Panc1 (cell line): ENCODE measurements at regions not wholly inside any gene's neighbourhood (a gene's known extent, or its start where the extent isn't known, plus 50 kb on each side); places are given as distances from the start of the nearest gene placed in this dataset.
"Not testable (repeated sequence)": the region's sequence is repeated elsewhere in the genome, so short reads cannot be mapped to it uniquely, and the experiment has no call there.

Experiments used
- ATAC-seq: fragments of 200-7000 bp; cut with Tn5 transposase; 2 replicates; pipeline ENCODE4 v1.9.1; 2020; ENCODE audit warnings: mild to moderate bottlenecking, moderate library complexity
- BruUV-seq: library from RNA; stranded (reverse); fragments of 400-500 nt; replicated peaks from 2 replicates; lab custom pipeline; 2021; lab: Mats Ljungman, UMichigan
- CTCF ChIA-PET: fragments of 300-600 bp; sonication (Branson Sonifier 250); formaldehyde crosslinking; loops from one replicate; lab custom pipeline; 2022; ENCODE audit warnings: antibody characterized with exemption; lab: Charles Lee
- POLR2A ChIA-PET: fragments of 300-600 bp; sonication (Branson Sonifier 250); formaldehyde crosslinking; loops from one replicate; lab custom pipeline; 2022; ENCODE audit warnings: antibody characterized with exemption; lab: Charles Lee
- DNase-seq: peaks from one replicate; pipeline ENCODE4 v3.0.0-alpha.2; 2010; ENCODE audit warnings: low read depth, low spot score
- H3K27ac ChIP-seq: 2 replicates; pipeline ENCODE4 v1.5.1; 2011; ENCODE audit warnings: mild to moderate bottlenecking, low read length, inconsistent platforms
- H3K27me3 ChIP-seq: fragments of 200-500 bp; sonication (Bioruptor generic); 2 replicates; pipeline ENCODE4 v1.6.0; 2014; ENCODE audit warnings: low read length, inconsistent platforms; ENCODE audit not compliant: control insufficient read depth, insufficient read depth
- H3K36me3 ChIP-seq: fragments of 200-500 bp; sonication (Bioruptor generic); 2 replicates; pipeline ENCODE4 v1.5.1; 2014; ENCODE audit warnings: inconsistent platforms, mild to moderate bottlenecking, low read length, moderate library complexity; ENCODE audit not compliant: control insufficient read depth, insufficient read depth
- H3K4me1 ChIP-seq: 2 replicates; pipeline ENCODE4 v1.5.1; 2011; ENCODE audit warnings: inconsistent platforms, mild to moderate bottlenecking, low read length, moderate library complexity; ENCODE audit not compliant: control insufficient read depth, insufficient read depth
- H3K4me3 ChIP-seq, 2 experiments: 2 replicates each; pipeline ENCODE4 v1.5.1; 2011 to 2012; ENCODE audit warnings: low read depth in 2 of 2, low read length in 2 of 2, mild to moderate bottlenecking in 2 of 2, inconsistent platforms in 1 of 2, moderate library complexity in 1 of 2
- H3K9me3 ChIP-seq: fragments of 200-500 bp; sonication (Bioruptor generic); 2 replicates; pipeline ENCODE4 v1.5.1; 2014; ENCODE audit warnings: low read depth, mild to moderate bottlenecking, inconsistent platforms, low read length, moderate library complexity; ENCODE audit not compliant: control insufficient read depth, insufficient read depth
- POLR2AphosphoS5 ChIP-seq: IDR thresholded peaks from 2 replicates; pipeline ENCODE4 v1.6.1; 2012; ENCODE audit warnings: mild to moderate bottlenecking, low read depth, low read length, moderate library complexity
- SIN3A ChIP-seq: IDR thresholded peaks from 2 replicates; pipeline ENCODE4 v1.6.1; 2012; ENCODE audit warnings: low read depth, mild to moderate bottlenecking, low read length, moderate library complexity, borderline replicate concordance; ENCODE audit not compliant: insufficient read depth
- TCF7L2 ChIP-seq: IDR thresholded peaks from 2 replicates; pipeline ENCODE4 v1.6.1; 2011; ENCODE audit warnings: mild to moderate bottlenecking, low read depth, low read length, inconsistent platforms
- in situ Hi-C: cut with HindIII; loops from 2 replicates; pipeline ENCODE4 v1.10.0; 2016; ENCODE audit warnings: low sequenced_read_pairs, low pct_unique_long_range_greater_than_20kb
- intact Hi-C: fragments of 100-400 bp; cut with micrococcal nuclease; formaldehyde crosslinking; loops from one replicate; pipeline ENCODE4 v1.10.0; 2022; ENCODE audit not compliant: unreplicated experiment
- TF ChIP-seq, protein P1 (sequence below), 2 experiments: IDR thresholded peaks; 2 replicates each; pipeline ENCODE4 v1.6.1; 2011 to 2012; ENCODE audit warnings: low read depth in 2 of 2, control low read depth in 1 of 2, low read length in 1 of 2, mild to moderate bottlenecking in 1 of 2, moderate library complexity in 1 of 2; ENCODE audit not compliant: insufficient read depth in 1 of 2
- TF ChIP-seq, protein P2 (sequence below): fragments of 450-650 bp; IDR thresholded peaks from 2 replicates; pipeline ENCODE4 v1.5.1; 2017; ENCODE audit warnings: mild to moderate bottlenecking

DNA sequence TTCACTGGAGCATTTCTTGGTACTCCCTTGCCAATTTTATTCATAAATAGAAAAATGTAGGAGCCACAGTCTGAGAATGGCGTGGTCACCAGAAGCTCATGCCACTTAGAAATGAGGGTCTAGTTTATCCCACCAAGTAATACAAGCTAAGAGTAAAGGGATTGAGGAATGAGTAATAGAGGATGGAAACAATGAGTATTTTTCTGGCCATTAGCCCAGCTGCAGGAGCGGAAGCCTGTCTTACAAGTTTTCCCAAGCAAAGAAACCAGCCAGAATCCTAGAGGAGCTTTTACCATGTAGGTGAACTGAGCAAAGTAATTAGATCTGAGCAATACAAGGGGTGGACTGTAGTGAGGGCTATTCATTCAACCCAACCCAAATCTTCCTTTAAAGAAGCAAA is 160.7 kb upstream of the NPY2R start:
- DNase-seq, result no peak
- no TSS peak for BruUV-seq

DNA sequence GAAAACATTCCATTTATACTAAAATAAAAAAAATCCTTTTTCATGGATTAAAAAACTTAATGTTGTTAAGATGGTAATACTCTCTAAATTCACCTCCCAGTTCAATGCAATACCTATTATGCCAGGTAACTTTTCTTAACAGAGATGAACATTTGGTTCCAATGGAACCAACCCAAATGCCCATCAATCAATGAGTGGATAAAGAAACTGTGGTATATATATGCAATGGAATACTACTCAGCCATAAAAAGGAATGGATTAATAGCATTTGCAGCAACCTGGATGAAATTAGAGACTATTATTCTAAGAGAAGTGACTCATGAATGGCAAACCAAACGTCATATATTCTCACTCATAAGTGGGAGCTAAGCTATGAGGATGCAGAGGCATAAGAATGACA is 154.4 kb upstream of the NPY2R start:
- in situ Hi-C loops, intact Hi-C loops, H3K9me3 ChIP-seq, H3K36me3 ChIP-seq, POLR2A ChIA-PET, H3K27me3 ChIP-seq, DNase-seq, ATAC-seq, H3K4me3 ChIP-seq, CTCF ChIA-PET, H3K4me1 ChIP-seq, H3K27ac ChIP-seq, BruUV-seq: not testable (repeated sequence)

More for the DNA sequence above, 160.7 kb upstream of the NPY2R start:
- H3K9me3 ChIP-seq, result no peaks in the 10 kb centered on the region
- TF ChIP-seq, protein P1, sequence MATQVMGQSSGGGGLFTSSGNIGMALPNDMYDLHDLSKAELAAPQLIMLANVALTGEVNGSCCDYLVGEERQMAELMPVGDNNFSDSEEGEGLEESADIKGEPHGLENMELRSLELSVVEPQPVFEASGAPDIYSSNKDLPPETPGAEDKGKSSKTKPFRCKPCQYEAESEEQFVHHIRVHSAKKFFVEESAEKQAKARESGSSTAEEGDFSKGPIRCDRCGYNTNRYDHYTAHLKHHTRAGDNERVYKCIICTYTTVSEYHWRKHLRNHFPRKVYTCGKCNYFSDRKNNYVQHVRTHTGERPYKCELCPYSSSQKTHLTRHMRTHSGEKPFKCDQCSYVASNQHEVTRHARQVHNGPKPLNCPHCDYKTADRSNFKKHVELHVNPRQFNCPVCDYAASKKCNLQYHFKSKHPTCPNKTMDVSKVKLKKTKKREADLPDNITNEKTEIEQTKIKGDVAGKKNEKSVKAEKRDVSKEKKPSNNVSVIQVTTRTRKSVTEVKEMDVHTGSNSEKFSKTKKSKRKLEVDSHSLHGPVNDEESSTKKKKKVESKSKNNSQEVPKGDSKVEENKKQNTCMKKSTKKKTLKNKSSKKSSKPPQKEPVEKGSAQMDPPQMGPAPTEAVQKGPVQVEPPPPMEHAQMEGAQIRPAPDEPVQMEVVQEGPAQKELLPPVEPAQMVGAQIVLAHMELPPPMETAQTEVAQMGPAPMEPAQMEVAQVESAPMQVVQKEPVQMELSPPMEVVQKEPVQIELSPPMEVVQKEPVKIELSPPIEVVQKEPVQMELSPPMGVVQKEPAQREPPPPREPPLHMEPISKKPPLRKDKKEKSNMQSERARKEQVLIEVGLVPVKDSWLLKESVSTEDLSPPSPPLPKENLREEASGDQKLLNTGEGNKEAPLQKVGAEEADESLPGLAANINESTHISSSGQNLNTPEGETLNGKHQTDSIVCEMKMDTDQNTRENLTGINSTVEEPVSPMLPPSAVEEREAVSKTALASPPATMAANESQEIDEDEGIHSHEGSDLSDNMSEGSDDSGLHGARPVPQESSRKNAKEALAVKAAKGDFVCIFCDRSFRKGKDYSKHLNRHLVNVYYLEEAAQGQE (IDR thresholded peaks at IDR 0.05; ENCODE audit: insufficient read depth in 1 of 2, low read depth in 2 of 2, low read length in 1 of 2), result no peak
- H3K4me1 ChIP-seq, result no peaks in the 10 kb centered on the region
- no peak for ATAC-seq
- no peak overlapping the region for H3K4me3 ChIP-seq
- in situ Hi-C loops (no loop called here), intact Hi-C loops (no loop called here)
- no peaks in the 10 kb centered on the region for H3K36me3 ChIP-seq
- ChIA-PET POLR2A (no interaction called here), CTCF (no interaction called here)
- H3K27ac ChIP-seq, result no peak overlapping the region
- H3K27me3 ChIP-seq, result no peaks in the 10 kb centered on the region

DNA sequence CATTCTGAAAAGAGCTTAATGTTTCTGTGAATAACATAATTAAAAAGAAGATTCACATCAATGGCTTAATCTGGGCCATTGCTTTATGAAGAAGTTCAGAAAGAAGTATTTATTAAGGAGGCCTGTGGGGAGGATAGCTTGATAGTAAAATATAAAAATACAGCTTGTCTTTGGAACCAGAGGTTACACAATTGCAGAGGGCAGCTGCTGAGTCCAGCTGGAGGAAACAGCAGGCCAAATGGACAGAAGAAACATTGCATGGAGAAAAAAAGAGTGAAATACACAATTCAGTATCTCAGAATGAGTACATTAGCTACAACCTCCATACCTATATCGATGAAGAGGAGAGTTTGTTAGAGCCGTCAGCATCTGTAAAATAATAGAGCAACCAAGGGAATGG is 148.0 kb upstream of the NPY2R start:
- Histone ChIP-seq H3K4me1 (no peaks in the 10 kb centered on the region), H3K27ac (no peak overlapping the region), H3K27me3 (no peaks in the 10 kb centered on the region), H3K9me3 (no peaks in the 10 kb centered on the region), H3K4me3 (no peak overlapping the region), H3K36me3 (no peaks in the 10 kb centered on the region)
- POLR2A ChIA-PET, result no interaction called here
- intact Hi-C loops (no loop called here), in situ Hi-C loops (no loop called here)
- TF ChIP-seq, protein P1 (IDR thresholded peaks at IDR 0.05; ENCODE audit: insufficient read depth in 1 of 2, low read depth in 2 of 2, low read length in 1 of 2), result no peak
- TF ChIP-seq, protein P2, sequence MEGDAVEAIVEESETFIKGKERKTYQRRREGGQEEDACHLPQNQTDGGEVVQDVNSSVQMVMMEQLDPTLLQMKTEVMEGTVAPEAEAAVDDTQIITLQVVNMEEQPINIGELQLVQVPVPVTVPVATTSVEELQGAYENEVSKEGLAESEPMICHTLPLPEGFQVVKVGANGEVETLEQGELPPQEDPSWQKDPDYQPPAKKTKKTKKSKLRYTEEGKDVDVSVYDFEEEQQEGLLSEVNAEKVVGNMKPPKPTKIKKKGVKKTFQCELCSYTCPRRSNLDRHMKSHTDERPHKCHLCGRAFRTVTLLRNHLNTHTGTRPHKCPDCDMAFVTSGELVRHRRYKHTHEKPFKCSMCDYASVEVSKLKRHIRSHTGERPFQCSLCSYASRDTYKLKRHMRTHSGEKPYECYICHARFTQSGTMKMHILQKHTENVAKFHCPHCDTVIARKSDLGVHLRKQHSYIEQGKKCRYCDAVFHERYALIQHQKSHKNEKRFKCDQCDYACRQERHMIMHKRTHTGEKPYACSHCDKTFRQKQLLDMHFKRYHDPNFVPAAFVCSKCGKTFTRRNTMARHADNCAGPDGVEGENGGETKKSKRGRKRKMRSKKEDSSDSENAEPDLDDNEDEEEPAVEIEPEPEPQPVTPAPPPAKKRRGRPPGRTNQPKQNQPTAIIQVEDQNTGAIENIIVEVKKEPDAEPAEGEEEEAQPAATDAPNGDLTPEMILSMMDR, result no peak
- TF ChIP-seq POLR2AphosphoS5 (no peak), SIN3A (no peak), TCF7L2 (no peak)
- no TSS peak for BruUV-seq
- ATAC-seq, result no peak
- CTCF ChIA-PET, result no interaction called here
- no peak for DNase-seq
